HepG2 (cell line): ENCODE measurements at regions not wholly inside any gene's neighbourhood (a gene's known extent, or its start where the extent isn't known, plus 50 kb on each side); places are given as distances from the start of the nearest gene placed in this dataset.
"Not testable (repeated sequence)": the region's sequence is repeated elsewhere in the genome, so short reads cannot be mapped to it uniquely, and the experiment has no call there.

Experiments
- CTCF ChIP-seq: sonication (generic); formaldehyde crosslinking; IDR thresholded peaks from 2 replicates; pipeline ENCODE4 v1.5.0; 2020; ENCODE audit warnings: mild to moderate bottlenecking, missing genetic modification reagents, moderate library complexity
- HNRNPUL1 ChIP-seq: fragments of 200-400 bp; formaldehyde crosslinking; IDR thresholded peaks from 2 replicates; pipeline ENCODE4 v1.6.1; 2017; ENCODE audit warnings: low read depth, mild to moderate bottlenecking, low read length, moderate library complexity
- NPAS2 ChIP-seq: sonication (generic); formaldehyde crosslinking; IDR thresholded peaks from 2 replicates; pipeline ENCODE4 v1.8.0; 2022; ENCODE audit warnings: mild to moderate bottlenecking, missing genetic modification reagents, borderline replicate concordance
- POLR2AphosphoS5 ChIP-seq: IDR thresholded peaks from 2 replicates; pipeline ENCODE4 v1.6.1; 2012; ENCODE audit warnings: low read depth, low read length
- RNF2 ChIP-seq: fragments of 450-650 bp; conservative IDR thresholded peaks from 2 replicates; pipeline ENCODE4 v1.6.1; 2016; ENCODE audit warnings: low read depth
- SMYD3 ChIP-seq: sonication (generic); formaldehyde crosslinking; IDR thresholded peaks from 2 replicates; pipeline ENCODE4 v1.8.1; 2023; ENCODE audit warnings: mild to moderate bottlenecking, missing genetic modification reagents
- ZFX ChIP-seq: sonication (generic); formaldehyde crosslinking; IDR thresholded peaks from 2 replicates; pipeline ENCODE4 v1.4.0; 2020; ENCODE audit warnings: mild to moderate bottlenecking, low read depth, missing genetic modification reagents, moderate library complexity
- ZKSCAN8 ChIP-seq: IDR thresholded peaks from 2 replicates; pipeline ENCODE4 v1.6.1; 2016; ENCODE audit warnings: borderline replicate concordance, missing genetic modification reagents, missing compliant biosample characterization
- ZNF878 ChIP-seq: sonication (generic); formaldehyde crosslinking; IDR thresholded peaks from 2 replicates; pipeline ENCODE4 v1.8.1; 2023; ENCODE audit warnings: mild to moderate bottlenecking, missing genetic modification reagents, moderate library complexity
- TF ChIP-seq, protein P1 (sequence below): sonication (generic); formaldehyde crosslinking; IDR thresholded peaks from 2 replicates; pipeline ENCODE4 v1.4.0; 2020; ENCODE audit warnings: missing genetic modification reagents

GRCh38 chr1:120465900-120466299 lies 51.1 kb downstream of the NBPF8 start:
- TF ChIP-seq POLR2AphosphoS5; RNF2; ZFX (CRISPR knock-in tag); ZNF878; CTCF; HNRNPUL1; SMYD3 (CRISPR knock-in tag); NPAS2 (CRISPR knock-in tag); ZKSCAN8 (CRISPR knock-in tag): not testable (repeated sequence)
- TF ChIP-seq, protein P1, sequence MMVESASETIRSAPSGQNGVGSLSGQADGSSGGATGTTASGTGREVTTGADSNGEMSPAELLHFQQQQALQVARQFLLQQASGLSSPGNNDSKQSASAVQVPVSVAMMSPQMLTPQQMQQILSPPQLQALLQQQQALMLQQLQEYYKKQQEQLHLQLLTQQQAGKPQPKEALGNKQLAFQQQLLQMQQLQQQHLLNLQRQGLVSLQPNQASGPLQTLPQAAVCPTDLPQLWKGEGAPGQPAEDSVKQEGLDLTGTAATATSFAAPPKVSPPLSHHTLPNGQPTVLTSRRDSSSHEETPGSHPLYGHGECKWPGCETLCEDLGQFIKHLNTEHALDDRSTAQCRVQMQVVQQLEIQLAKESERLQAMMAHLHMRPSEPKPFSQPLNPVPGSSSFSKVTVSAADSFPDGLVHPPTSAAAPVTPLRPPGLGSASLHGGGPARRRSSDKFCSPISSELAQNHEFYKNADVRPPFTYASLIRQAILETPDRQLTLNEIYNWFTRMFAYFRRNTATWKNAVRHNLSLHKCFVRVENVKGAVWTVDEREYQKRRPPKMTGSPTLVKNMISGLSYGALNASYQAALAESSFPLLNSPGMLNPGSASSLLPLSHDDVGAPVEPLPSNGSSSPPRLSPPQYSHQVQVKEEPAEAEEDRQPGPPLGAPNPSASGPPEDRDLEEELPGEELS (CRISPR knock-in tag) = not testable (repeated sequence)
